ENCODE measurements at regions not wholly inside any gene's neighbourhood (a gene's known extent, or its start where the extent isn't known, plus 50 kb on each side); places are given as distances from the start of the nearest gene placed in this dataset.

GRCh38 chrX:149312097-149312496 lies 193.0 kb downstream of the IDS start:
- H3K27ac ChIP-seq, result no peak overlapping the region
- no peak overlapping the region for H3K4me3 ChIP-seq
- TF ChIP-seq CTCF (IDR thresholded peaks at IDR 0.05), result no peak
- no peak for TF ChIP-seq POLR2A (IDR thresholded peaks at IDR 0.05)
- H3K4me1 ChIP-seq, result no peaks in the 10 kb centered on the region
- WGBS, 2 donors, result 66 to 78% methylated on average over 3 of the region's 3 CpGs
- no peaks in the 10 kb centered on the region for H3K27me3 ChIP-seq
- DNase-seq (no peak), ATAC-seq (no peak)
- no peaks in the 10 kb centered on the region for H3K36me3 ChIP-seq (replicated peaks in 1 of 2; ENCODE audit: insufficient read depth in 1 of 2, low read depth in 2 of 2)
- no peaks in the 10 kb centered on the region for H3K9me3 ChIP-seq
- intact Hi-C loops (cut with DNase I), result no loop called here

GRCh38 chrX:149302705-149303104 lies 202.4 kb downstream of the IDS start:
- Histone ChIP-seq H3K4me3 (no peak overlapping the region), H3K36me3 (replicated peaks in 1 of 2; ENCODE audit: insufficient read depth in 1 of 2, low read depth in 2 of 2) (no peaks in the 10 kb centered on the region), H3K27me3 (no peaks in the 10 kb centered on the region), H3K9me3 (no peaks in the 10 kb centered on the region), H3K4me1 (no peaks in the 10 kb centered on the region), H3K27ac (no peak overlapping the region)
- TF ChIP-seq POLR2A (IDR thresholded peaks at IDR 0.05), result no peak
- no peak for TF ChIP-seq CTCF (IDR thresholded peaks at IDR 0.05)
- DNase-seq, result no peak
- no peak for ATAC-seq
- intact Hi-C loops (cut with DNase I), result no loop called here
- 85 to 100% methylated on average over 2 of the region's 2 CpGs for WGBS, 2 donors

GRCh38 chrX:149298111-149298510 lies 207.0 kb downstream of the IDS start:
- 0% methylated on average over 1 of the region's 1 CpG for WGBS, 2 donors
- DNase-seq (no peak), ATAC-seq (no peak)
- Histone ChIP-seq H3K9me3 (no peaks in the 10 kb centered on the region), H3K36me3 (replicated peaks in 1 of 2; ENCODE audit: insufficient read depth in 1 of 2, low read depth in 2 of 2) (no peaks in the 10 kb centered on the region), H3K27ac (no peak overlapping the region), H3K4me3 (no peak overlapping the region), H3K4me1 (no peaks in the 10 kb centered on the region), H3K27me3 (no peaks in the 10 kb centered on the region)
- TF ChIP-seq CTCF (IDR thresholded peaks at IDR 0.05) (no peak), POLR2A (IDR thresholded peaks at IDR 0.05) (no peak)
- intact Hi-C loops (cut with DNase I), result no loop called here

GRCh38 chrX:149296092-149296491 lies 209.0 kb downstream of the IDS start:
- intact Hi-C loops (cut with DNase I), result no loop called here
- no peaks in the 10 kb centered on the region for H3K36me3 ChIP-seq (replicated peaks in 1 of 2; ENCODE audit: insufficient read depth in 1 of 2, low read depth in 2 of 2)
- ATAC-seq (no peak), DNase-seq (no peak)
- H3K4me1 ChIP-seq, result no peaks in the 10 kb centered on the region
- H3K4me3 ChIP-seq, result no peak overlapping the region
- no peaks in the 10 kb centered on the region for H3K9me3 ChIP-seq
- no peaks in the 10 kb centered on the region for H3K27me3 ChIP-seq
- 28 to 32% methylated on average over 5 of the region's 5 CpGs for WGBS, 2 donors
- H3K27ac ChIP-seq, result no peak overlapping the region
- no peak for TF ChIP-seq CTCF (IDR thresholded peaks at IDR 0.05)
- no peak for TF ChIP-seq POLR2A (IDR thresholded peaks at IDR 0.05)

- WGBS, 2 donors, result 25 to 33% methylated on average over 4 of the region's 4 CpGs
- ATAC-seq (no peak), DNase-seq (peak; percentile 23 to 59 (median 37))
- TF ChIP-seq POLR2A (IDR thresholded peaks at IDR 0.05), result no peak
- TF ChIP-seq CTCF (IDR thresholded peaks at IDR 0.05), result peak; percentile 26 to 60 (median 43)
- Histone ChIP-seq H3K27ac (no peak overlapping the region), H3K36me3 (replicated peaks in 1 of 2; ENCODE audit: insufficient read depth in 1 of 2, low read depth in 2 of 2) (no peaks in the 10 kb centered on the region), H3K4me3 (no peak overlapping the region), H3K4me1 (no peaks in the 10 kb centered on the region), H3K9me3 (no peaks in the 10 kb centered on the region), H3K27me3 (no peaks in the 10 kb centered on the region)
- intact Hi-C loops (cut with DNase I), result loop anchor here (10.0 kb wide), 1 partner anchor 1232 kb away; no protein-coding TSS in a partner anchor
Measured at GRCh38 chrX:149286940-149287349, 218.2 kb downstream of the IDS start.
